Right cardiac atrium (tissue), 5 donors: ENCODE measurements at regions not wholly inside any gene's neighbourhood (a gene's known extent, or its start where the extent isn't known, plus 50 kb on each side); places are given as distances from the start of the nearest gene placed in this dataset.
"Not testable (repeated sequence)": the region's sequence is repeated elsewhere in the genome, so short reads cannot be mapped to it uniquely, and the experiment has no call there.

Experiments used
- ATAC-seq, 2 donors: fragments of 200-7000 bp; cut with Tn5 transposase; one replicate each; pipeline versions ENCODE4 v1.8.0 to v1.9.1; 2020; ENCODE audit warnings: moderate library complexity in 2 of 2, mild to moderate bottlenecking in 1 of 2
- DNase-seq, 3 donors: peaks; one replicate each; pipeline ENCODE4 v3.0.0-alpha.2; 2020
- H3K27ac ChIP-seq: one replicate; pipeline ENCODE4 v1.5.1; 2013; ENCODE audit warnings: mild to moderate bottlenecking, low read length, control low read depth, moderate library complexity
- H3K27me3 ChIP-seq: one replicate; pipeline ENCODE4 v1.6.1; 2013; ENCODE audit not compliant: control insufficient read depth, insufficient read depth
- H3K4me1 ChIP-seq: one replicate; pipeline ENCODE4 v1.6.1; 2013; ENCODE audit warnings: low read length; ENCODE audit not compliant: control insufficient read depth, insufficient read depth
- H3K4me3 ChIP-seq: one replicate; pipeline ENCODE4 v1.5.1; 2013; ENCODE audit warnings: low read length, control low read depth
- H3K9me3 ChIP-seq: one replicate; pipeline ENCODE4 v1.6.1; 2013; ENCODE audit warnings: low read length; ENCODE audit not compliant: control insufficient read depth
- WGBS: extraction: QIAGEN DNeasy Blood & Tissue Kit; methylation state at CpG from one replicate; pipeline ENCODE4 v1.1.7; 2013; 5-methylcytosine and 5-hydroxymethylcytosine counted together
- intact Hi-C, 4 donors: fragments of 100-400 bp; cut with DNase I; formaldehyde crosslinking; loops; one replicate each; pipeline versions ENCODE4 v1.11.0 to v1.14.0; 2022 to 2023
- donor health status: healthy with polysubstance abuse.
- donor health status: DM: no; HTN: yes; CAD: no.
- donor health status: DM: no; HTN: no; CAD: no.
- donor health status: DM: no; HTN: yes; CAD: no; lungs with severe emphysema.
- donor health status: DM: yes; HTN: yes; CAD: no.

GRCh38 chr1:29628190-29628589, 391.9 kb downstream of the PTPRU start:
- peaks cover 2% of the 10 kb centered on the region for H3K9me3 ChIP-seq
- H3K27me3 ChIP-seq = no peaks in the 10 kb centered on the region
- WGBS = 87% methylated on average over 2 of the region's 2 CpGs
- intact Hi-C loops = no loop called here
- no peak overlapping the region for H3K27ac ChIP-seq
- ATAC-seq = no peak
- H3K4me3 ChIP-seq = no peak overlapping the region
- no peaks in the 10 kb centered on the region for H3K4me1 ChIP-seq
- DNase-seq = no peak

- Histone ChIP-seq H3K27me3 (no peaks in the 10 kb centered on the region), H3K27ac (no peak overlapping the region), H3K4me1 (no peaks in the 10 kb centered on the region), H3K4me3 (no peak overlapping the region), H3K9me3 (peaks cover 2% of the 10 kb centered on the region)
- no peak for DNase-seq
- intact Hi-C loops = no loop called here
- WGBS = 78% methylated on average over 5 of the region's 5 CpGs
- no peak for ATAC-seq
Observed at GRCh38 chr1:29626726-29627125, 390.4 kb downstream of the PTPRU start.

- Histone ChIP-seq H3K27me3 (no peaks in the 10 kb centered on the region), H3K27ac (no peak overlapping the region), H3K4me3 (no peak overlapping the region), H3K9me3 (peaks cover 2% of the 10 kb centered on the region), H3K4me1 (no peaks in the 10 kb centered on the region)
- DNase-seq (no peak), ATAC-seq (no peak)
- 72% methylated on average over 8 of the region's 8 CpGs for WGBS
- intact Hi-C loops = no loop called here
Observed at GRCh38 chr1:29626066-29626465, 389.7 kb downstream of the PTPRU start.

- Histone ChIP-seq H3K4me1 (no peaks in the 10 kb centered on the region), H3K27me3 (no peaks in the 10 kb centered on the region), H3K27ac (no peak overlapping the region), H3K4me3 (no peak overlapping the region), H3K9me3 (peaks cover 2% of the 10 kb centered on the region)
- DNase-seq (no peak), ATAC-seq (no peak)
- WGBS = 76% methylated on average over 1 of the region's 1 CpG
- intact Hi-C loops = no loop called here
Observed at GRCh38 chr1:29625084-29625420, 388.7 kb downstream of the PTPRU start.

- intact Hi-C loops = no loop called here
- no peaks in the 10 kb centered on the region for H3K27me3 ChIP-seq
- no peaks in the 10 kb centered on the region for H3K4me1 ChIP-seq
- peaks cover 2% of the 10 kb centered on the region for H3K9me3 ChIP-seq
- ATAC-seq (no peak), DNase-seq (no peak)
- H3K4me3 ChIP-seq = no peak overlapping the region
- 85% methylated on average over 9 of the region's 9 CpGs for WGBS
- no peak overlapping the region for H3K27ac ChIP-seq
Observed at GRCh38 chr1:29624320-29625083, 388.2 kb downstream of the PTPRU start.

- WGBS = 86% methylated on average over 7 of the region's 7 CpGs
- H3K4me1 ChIP-seq = no peaks in the 10 kb centered on the region
- no peak for ATAC-seq
Observed at GRCh38 chr1:29623501-29623900, 387.2 kb downstream of the PTPRU start.

GRCh38 chr1:29621826-29622435, 385.6 kb downstream of the PTPRU start:
- intact Hi-C loops = no loop called here
- H3K27ac ChIP-seq = no peak overlapping the region
- H3K27me3 ChIP-seq = no peaks in the 10 kb centered on the region
- no peaks in the 10 kb centered on the region for H3K9me3 ChIP-seq
- H3K4me3 ChIP-seq = no peak overlapping the region
- DNase-seq (no peak), ATAC-seq (no peak)
- WGBS = 72% methylated on average over 11 of the region's 11 CpGs
- H3K4me1 ChIP-seq = no peaks in the 10 kb centered on the region

More at GRCh38 chr1:29623501-29623900, 387.2 kb downstream of the PTPRU start:
- H3K4me3 ChIP-seq = no peak overlapping the region
- no peaks in the 10 kb centered on the region for H3K27me3 ChIP-seq
- intact Hi-C loops = no loop called here
- DNase-seq = no peak
- peaks cover 2% of the 10 kb centered on the region for H3K9me3 ChIP-seq
- H3K27ac ChIP-seq = no peak overlapping the region

- ATAC-seq (no peak), DNase-seq (no peak)
- Histone ChIP-seq H3K27ac (no peak overlapping the region), H3K4me3 (no peak overlapping the region), H3K9me3 (no peaks in the 10 kb centered on the region), H3K4me1 (no peaks in the 10 kb centered on the region), H3K27me3 (no peaks in the 10 kb centered on the region)
- intact Hi-C loops = no loop called here
- 71% methylated on average over 7 of the region's 7 CpGs for WGBS
Observed at GRCh38 chr1:29620631-29621030, 384.3 kb downstream of the PTPRU start.

GRCh38 chr1:29607236-29607635, 370.9 kb downstream of the PTPRU start:
- Histone ChIP-seq H3K27me3 (no peaks in the 10 kb centered on the region), H3K4me3 (no peak overlapping the region), H3K27ac (no peak overlapping the region), H3K9me3 (no peaks in the 10 kb centered on the region), H3K4me1 (no peaks in the 10 kb centered on the region)
- intact Hi-C loops = no loop called here
- ATAC-seq = no peak
- DNase-seq = no peak

- intact Hi-C loops = not testable (repeated sequence)
Observed at GRCh38 chr1:29604796-29605195, 368.5 kb downstream of the PTPRU start.

GRCh38 chr1:29603622-29604021, 367.3 kb downstream of the PTPRU start:
- ATAC-seq (no peak), DNase-seq (no peak)
- 77% methylated on average over 2 of the region's 2 CpGs for WGBS
- Histone ChIP-seq H3K4me3 (no peak overlapping the region), H3K4me1 (no peaks in the 10 kb centered on the region), H3K27me3 (no peaks in the 10 kb centered on the region), H3K9me3 (no peaks in the 10 kb centered on the region), H3K27ac (no peak overlapping the region)
- intact Hi-C loops = no loop called here

More at GRCh38 chr1:29604796-29605195, 368.5 kb downstream of the PTPRU start:
- not testable (repeated sequence) for H3K27ac ChIP-seq, H3K27me3 ChIP-seq, ATAC-seq, H3K4me3 ChIP-seq, H3K4me1 ChIP-seq, H3K9me3 ChIP-seq, DNase-seq
- WGBS = 91% methylated on average over 7 of the region's 7 CpGs
